ENCODE measurements at regions not wholly inside any gene's neighbourhood (a gene's known extent, or its start where the extent isn't known, plus 50 kb on each side); places are given as distances from the start of the nearest gene placed in this dataset.

DNA sequence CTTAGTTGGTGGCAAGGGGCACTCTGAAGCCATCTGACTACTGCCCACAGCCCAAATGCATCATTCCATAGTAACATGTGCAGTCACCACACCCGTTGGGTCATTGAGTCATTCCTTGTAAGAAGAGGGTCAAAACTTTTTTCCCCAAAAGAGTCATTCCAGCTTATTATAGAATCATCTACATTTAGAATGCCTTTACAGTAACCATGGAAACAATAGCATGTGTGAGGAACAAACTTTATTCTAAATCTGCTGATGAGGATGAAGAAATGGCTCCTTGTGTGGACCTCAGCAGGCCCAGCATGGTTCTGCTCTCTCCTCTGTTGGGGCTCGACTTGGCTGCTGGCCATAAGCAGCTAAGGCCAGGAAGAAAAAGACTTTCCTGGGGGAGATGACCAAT is 111.2 kb upstream of the PTPRT start:
- TF ChIP-seq NANOG (IDR thresholded peaks at IDR 0.05; ENCODE audit: borderline replicate concordance) = no peak
- TF ChIP-seq, protein P1, sequence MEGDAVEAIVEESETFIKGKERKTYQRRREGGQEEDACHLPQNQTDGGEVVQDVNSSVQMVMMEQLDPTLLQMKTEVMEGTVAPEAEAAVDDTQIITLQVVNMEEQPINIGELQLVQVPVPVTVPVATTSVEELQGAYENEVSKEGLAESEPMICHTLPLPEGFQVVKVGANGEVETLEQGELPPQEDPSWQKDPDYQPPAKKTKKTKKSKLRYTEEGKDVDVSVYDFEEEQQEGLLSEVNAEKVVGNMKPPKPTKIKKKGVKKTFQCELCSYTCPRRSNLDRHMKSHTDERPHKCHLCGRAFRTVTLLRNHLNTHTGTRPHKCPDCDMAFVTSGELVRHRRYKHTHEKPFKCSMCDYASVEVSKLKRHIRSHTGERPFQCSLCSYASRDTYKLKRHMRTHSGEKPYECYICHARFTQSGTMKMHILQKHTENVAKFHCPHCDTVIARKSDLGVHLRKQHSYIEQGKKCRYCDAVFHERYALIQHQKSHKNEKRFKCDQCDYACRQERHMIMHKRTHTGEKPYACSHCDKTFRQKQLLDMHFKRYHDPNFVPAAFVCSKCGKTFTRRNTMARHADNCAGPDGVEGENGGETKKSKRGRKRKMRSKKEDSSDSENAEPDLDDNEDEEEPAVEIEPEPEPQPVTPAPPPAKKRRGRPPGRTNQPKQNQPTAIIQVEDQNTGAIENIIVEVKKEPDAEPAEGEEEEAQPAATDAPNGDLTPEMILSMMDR (conservative IDR thresholded peaks at IDR 0.05; ENCODE audit: low read depth in 2 of 2) = no peak
- TF ChIP-seq CREB1 (CRISPR knock-in tag; IDR thresholded peaks at IDR 0.05; ENCODE audit: low read depth) = no peak
- no peak for TF ChIP-seq ZNF114 (CRISPR knock-in tag; IDR thresholded peaks at IDR 0.05)
- DNase-seq (ENCODE audit: low spot score) (no peak), ATAC-seq (no peak)
- peaks cover 2% of the 10 kb centered on the region for H3K27me3 Mint-ChIP-seq (ENCODE audit: insufficient read depth, low read depth, poor library complexity)
- 0 out of 2 replicates have a peak, but pooled peaks cover 3% of the 10 kb centered on the region for H3K36me3 ChIP-seq (ENCODE audit: insufficient read depth)
- H3K36me3 Mint-ChIP-seq (ENCODE audit: low read depth) = peaks cover 24% of the 10 kb centered on the region; the same call in 2 of the 3 replicates
- no peak overlapping the region for H2AFZ ChIP-seq
- H3K27me3 ChIP-seq (ENCODE audit: insufficient read depth) = no peaks in the 10 kb centered on the region
- H3K27ac Mint-ChIP-seq = no peak overlapping the region
- no peaks in the 10 kb centered on the region for H4K20me1 ChIP-seq (replicated peaks; ENCODE audit: insufficient read depth)
- no peaks in the 10 kb centered on the region for H3K79me2 ChIP-seq (replicated peaks; ENCODE audit: insufficient read depth)
- no peaks in the 10 kb centered on the region for H3K4me1 ChIP-seq (ENCODE audit: insufficient read depth)
- H3K9me3 Mint-ChIP-seq = peaks cover 97% of the 10 kb centered on the region
- no peak overlapping the region for H3K27ac ChIP-seq (ENCODE audit: low read depth)
- no peak overlapping the region for H3K4me2 ChIP-seq
- no peaks in the 10 kb centered on the region for H3K9me2 ChIP-seq (ENCODE audit: insufficient read depth)
- no peak overlapping the region for H3K4me3 Mint-ChIP-seq
- H3K4me3 ChIP-seq = no peak overlapping the region
- H3K4me1 Mint-ChIP-seq = no peaks in the 10 kb centered on the region
- H3F3A ChIP-seq (replicated peaks; ENCODE audit: low read depth) = no peaks in the 10 kb centered on the region

DNA sequence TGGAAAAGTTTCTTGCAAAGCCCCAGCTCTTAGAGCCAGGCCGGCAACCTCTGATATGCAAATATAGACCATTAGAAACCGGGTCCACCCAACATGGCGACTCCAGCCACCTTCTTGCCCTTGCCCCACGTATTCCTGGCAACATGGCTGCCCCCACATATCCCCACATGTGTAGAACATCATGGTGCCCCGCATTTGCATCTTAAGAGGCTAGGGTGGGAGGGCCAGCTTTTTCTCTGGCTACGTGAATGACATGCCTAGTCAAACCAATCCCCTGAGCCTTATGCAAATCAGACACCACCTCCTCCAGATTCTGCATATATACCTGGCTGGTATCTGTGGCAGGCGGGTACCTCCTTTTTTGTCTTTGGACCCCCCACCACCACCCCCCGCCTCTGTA is 106.1 kb upstream of the PTPRT start:
- no peak overlapping the region for H2AFZ ChIP-seq
- no peak overlapping the region for H3K27ac Mint-ChIP-seq
- H3K79me2 ChIP-seq (replicated peaks; ENCODE audit: insufficient read depth) = no peaks in the 10 kb centered on the region
- peaks cover 3% of the 10 kb centered on the region for H3K27me3 Mint-ChIP-seq (ENCODE audit: insufficient read depth, low read depth, poor library complexity)
- no peak overlapping the region for H3K4me3 ChIP-seq
- H3K9me3 Mint-ChIP-seq = peaks cover 99% of the 10 kb centered on the region
- no peaks in the 10 kb centered on the region for H3K9me2 ChIP-seq (ENCODE audit: insufficient read depth)
- no peaks in the 10 kb centered on the region for H3F3A ChIP-seq (replicated peaks; ENCODE audit: low read depth)
- no peaks in the 10 kb centered on the region for H3K27me3 ChIP-seq (ENCODE audit: insufficient read depth)
- no peaks in the 10 kb centered on the region for H3K4me1 Mint-ChIP-seq
- no peaks in the 10 kb centered on the region for H3K4me1 ChIP-seq (ENCODE audit: insufficient read depth)
- no peak overlapping the region for H3K27ac ChIP-seq (ENCODE audit: low read depth)
- no peaks in the 10 kb centered on the region; the same call in 1 of the 2 replicates for H3K36me3 ChIP-seq (ENCODE audit: insufficient read depth)
- H4K20me1 ChIP-seq (replicated peaks; ENCODE audit: insufficient read depth) = no peaks in the 10 kb centered on the region
- no peak overlapping the region for H3K4me2 ChIP-seq
- no peak overlapping the region for H3K4me3 Mint-ChIP-seq
- DNase-seq (ENCODE audit: low spot score) (no peak), ATAC-seq (no peak)
- TF ChIP-seq ZNF331 (CRISPR knock-in tag; IDR thresholded peaks at IDR 0.05; ENCODE audit: low read depth) (no peak), JUNB (IDR thresholded peaks at IDR 0.05; ENCODE audit: unreplicated experiment) (no peak), ZNF114 (CRISPR knock-in tag; IDR thresholded peaks at IDR 0.05) (no peak), STAT1 (IDR thresholded peaks at IDR 0.05; ENCODE audit: unreplicated experiment) (no peak), POLR2AphosphoS5 (IDR thresholded peaks at IDR 0.05; ENCODE audit: low read depth) (no peak), NANOG (IDR thresholded peaks at IDR 0.05; ENCODE audit: borderline replicate concordance) (no peak), CREB1 (CRISPR knock-in tag; IDR thresholded peaks at IDR 0.05; ENCODE audit: low read depth) (no peak)
- TF ChIP-seq, protein P1 (conservative IDR thresholded peaks at IDR 0.05; ENCODE audit: low read depth in 2 of 2) = no peak
- peaks cover 40% of the 10 kb centered on the region for H3K36me3 Mint-ChIP-seq (ENCODE audit: low read depth)

Data from GM23338 (cell line).